IMR-90 (cell line): ENCODE measurements at regions not wholly inside any gene's neighbourhood (a gene's known extent, or its start where the extent isn't known, plus 50 kb on each side); places are given as distances from the start of the nearest gene placed in this dataset.

Experiments used
- CHD1 ChIP-seq: IDR thresholded peaks from 2 replicates; pipeline ENCODE4 v1.6.1; 2012; ENCODE audit warnings: low read depth, low read length, improper control_type of control experiment
- CTCF ChIP-seq: conservative IDR thresholded peaks from 2 replicates; pipeline ENCODE4 v1.5.1; 2012; ENCODE audit warnings: mild to moderate bottlenecking, low read depth, low read length, improper control_type of control experiment
- FOS ChIP-seq: fragments of 150-350 bp; IDR thresholded peaks from 2 replicates; pipeline ENCODE4 v1.6.1; 2016; ENCODE audit warnings: low read depth, low read length
- POLR2A ChIP-seq: IDR thresholded peaks from 2 replicates; pipeline ENCODE4 v1.6.1; 2012; ENCODE audit warnings: mild to moderate bottlenecking, low read depth, low read length
- RAD21 ChIP-seq: IDR thresholded peaks from 2 replicates; pipeline ENCODE4 v1.6.1; 2012; ENCODE audit warnings: low read length, improper control_type of control experiment

DNA sequence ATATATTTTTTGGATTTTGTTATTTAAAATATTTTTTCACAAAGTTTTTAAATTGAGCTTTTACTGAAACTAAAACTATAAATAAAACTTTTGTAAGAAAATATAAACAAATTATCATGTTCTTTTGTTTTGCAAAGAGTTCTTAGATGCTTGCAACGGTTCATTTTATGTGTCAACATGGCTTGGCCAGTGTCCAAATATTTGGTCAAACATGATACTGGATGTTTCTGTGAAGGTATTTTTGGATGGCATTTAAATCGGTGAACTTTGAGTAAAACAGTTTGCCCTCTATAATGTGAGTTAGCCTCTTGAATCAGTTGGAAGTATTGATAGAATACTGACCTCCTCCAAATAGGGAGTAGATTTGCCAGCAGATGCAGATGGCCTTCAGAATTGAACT lies 612.6 kb upstream of the NECTIN3 start:
- TF ChIP-seq POLR2A (no peak), CTCF (no peak), RAD21 (no peak), CHD1 (no peak), FOS (no peak)
